ENCODE measurements at regions not wholly inside any gene's neighbourhood (a gene's known extent, or its start where the extent isn't known, plus 50 kb on each side); places are given as distances from the start of the nearest gene placed in this dataset.
"Not testable (repeated sequence)": the region's sequence is repeated elsewhere in the genome, so short reads cannot be mapped to it uniquely, and the experiment has no call there.

GRCh38 chr20:48523191-48523995, 304.4 kb downstream of the PREX1 start:
- no peaks in the 10 kb centered on the region for H3K36me3 Mint-ChIP-seq
- DNase-seq: no peak
- H3K9me3 Mint-ChIP-seq: peaks cover 3% of the 10 kb centered on the region in 2 donors
- H3K27me3 Mint-ChIP-seq: peaks cover 25 to 32% of the 10 kb centered on the region in 2 donors
- no peak for ATAC-seq (replicated peaks)
- no peak overlapping the region for H3K27ac Mint-ChIP-seq
- H3K4me3 Mint-ChIP-seq: no peak overlapping the region
- H3K4me1 Mint-ChIP-seq: no peaks in the 10 kb centered on the region

DNA sequence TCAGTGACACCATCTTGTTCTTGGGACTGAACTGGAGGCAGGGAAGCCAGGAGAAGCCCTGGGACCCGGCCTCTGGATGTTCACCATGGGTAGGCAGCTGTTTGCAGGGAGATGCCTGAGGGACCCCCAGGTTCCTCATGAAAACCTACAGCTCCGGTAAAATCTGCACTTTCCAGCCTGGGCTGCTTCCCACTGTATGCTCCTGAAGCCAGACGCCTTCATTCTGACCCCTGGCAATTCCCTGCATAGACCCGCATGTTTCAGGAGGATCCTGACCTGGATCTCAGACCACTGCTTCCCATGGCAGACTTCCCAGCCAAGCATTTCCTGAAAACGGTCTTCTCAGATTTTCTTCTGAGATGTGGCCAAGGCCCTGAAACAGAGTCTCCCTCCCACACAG, 306.7 kb downstream of the PREX1 start:
- no peak overlapping the region for H3K27ac Mint-ChIP-seq
- ATAC-seq (replicated peaks) (no peak), DNase-seq (no peak)
- H3K4me3 Mint-ChIP-seq: no peak overlapping the region
- H3K36me3 Mint-ChIP-seq: no peaks in the 10 kb centered on the region
- peaks cover 3% of the 10 kb centered on the region in 2 donors for H3K9me3 Mint-ChIP-seq
- peaks cover 7 to 10% of the 10 kb centered on the region in 2 donors for H3K4me1 Mint-ChIP-seq
- peaks cover 23 to 35% of the 10 kb centered on the region in 2 donors for H3K27me3 Mint-ChIP-seq

DNA sequence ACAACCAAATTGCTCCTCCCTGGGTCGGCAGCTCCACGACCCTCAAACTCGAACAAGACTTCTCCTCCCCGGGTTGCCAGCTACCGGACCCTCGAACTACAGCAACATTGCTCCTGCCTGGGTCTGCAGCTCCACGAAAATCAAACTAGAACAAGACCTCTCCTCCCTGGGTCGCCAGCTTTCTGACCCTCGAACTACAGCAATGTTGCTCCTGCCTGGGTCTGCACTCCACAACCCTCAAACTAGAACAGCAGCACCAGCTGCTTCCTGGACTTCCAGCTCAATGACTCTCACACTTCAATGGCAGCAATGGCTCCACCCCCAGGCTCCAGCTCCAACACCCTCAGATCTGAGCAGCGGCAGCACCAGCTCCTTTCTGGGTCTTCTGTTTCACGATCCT, 311.6 kb downstream of the PREX1 start:
- Mint-ChIP-seq H3K4me1 (peaks cover 12 to 16% of the 10 kb centered on the region in 2 donors), H3K27me3 (peaks cover 31 to 34% of the 10 kb centered on the region in 2 donors)
- H3K9me3 Mint-ChIP-seq, H3K36me3 Mint-ChIP-seq, DNase-seq, H3K27ac Mint-ChIP-seq, H3K4me3 Mint-ChIP-seq: not testable (repeated sequence)
- ATAC-seq (replicated peaks): peak in 1 of 2 donors; percentile 34

DNA sequence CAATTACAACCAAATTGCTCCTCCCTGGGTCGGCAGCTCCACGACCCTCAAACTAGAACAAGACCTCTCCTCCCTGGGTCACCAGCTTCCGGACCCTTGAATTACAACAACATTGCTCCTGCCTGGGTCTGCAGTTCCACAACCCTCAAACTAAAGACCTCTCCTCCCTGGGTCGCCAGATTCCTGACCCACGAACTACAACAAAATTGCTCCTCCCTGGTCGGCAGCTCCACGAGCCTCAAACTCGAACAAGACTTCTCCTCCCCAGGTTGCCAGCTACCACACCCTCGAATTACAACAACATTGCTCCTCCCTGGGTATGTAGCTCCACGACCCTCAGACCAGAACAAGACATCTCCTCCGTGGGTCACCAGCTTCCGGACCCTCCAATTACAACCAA, 313.2 kb downstream of the PREX1 start:
- H3K9me3 Mint-ChIP-seq: not testable (repeated sequence)

DNA sequence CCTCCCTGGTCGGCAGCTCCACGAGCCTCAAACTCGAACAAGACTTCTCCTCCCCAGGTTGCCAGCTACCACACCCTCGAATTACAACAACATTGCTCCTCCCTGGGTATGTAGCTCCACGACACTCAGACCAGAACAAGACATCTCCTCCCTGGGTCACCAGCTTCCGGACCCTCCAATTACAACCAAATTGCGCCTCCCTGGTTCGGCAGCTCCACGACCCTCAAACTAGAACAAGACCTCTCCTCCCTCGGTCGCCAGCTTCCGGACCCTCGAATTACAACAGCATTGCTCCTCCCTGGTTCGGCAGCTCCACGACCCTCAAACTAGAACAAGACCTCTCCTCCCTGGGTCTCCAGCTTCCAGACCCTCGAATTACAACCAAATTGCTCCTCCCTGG, 315.3 kb downstream of the PREX1 start:
- not testable (repeated sequence) for ATAC-seq (replicated peaks); H3K36me3 Mint-ChIP-seq; H3K4me3 Mint-ChIP-seq; H3K9me3 Mint-ChIP-seq; H3K27ac Mint-ChIP-seq; DNase-seq
- Mint-ChIP-seq H3K4me1 (peaks cover 12 to 16% of the 10 kb centered on the region in 2 donors), H3K27me3 (peaks cover 41 to 51% of the 10 kb centered on the region in 2 donors)

More for the DNA sequence above, 313.2 kb downstream of the PREX1 start:
- not testable (repeated sequence) for H3K36me3 Mint-ChIP-seq; DNase-seq; H3K27ac Mint-ChIP-seq; ATAC-seq (replicated peaks); H3K4me3 Mint-ChIP-seq
- Mint-ChIP-seq H3K4me1 (peaks cover 12 to 16% of the 10 kb centered on the region in 2 donors), H3K27me3 (peaks cover 40 to 41% of the 10 kb centered on the region in 2 donors)

DNA sequence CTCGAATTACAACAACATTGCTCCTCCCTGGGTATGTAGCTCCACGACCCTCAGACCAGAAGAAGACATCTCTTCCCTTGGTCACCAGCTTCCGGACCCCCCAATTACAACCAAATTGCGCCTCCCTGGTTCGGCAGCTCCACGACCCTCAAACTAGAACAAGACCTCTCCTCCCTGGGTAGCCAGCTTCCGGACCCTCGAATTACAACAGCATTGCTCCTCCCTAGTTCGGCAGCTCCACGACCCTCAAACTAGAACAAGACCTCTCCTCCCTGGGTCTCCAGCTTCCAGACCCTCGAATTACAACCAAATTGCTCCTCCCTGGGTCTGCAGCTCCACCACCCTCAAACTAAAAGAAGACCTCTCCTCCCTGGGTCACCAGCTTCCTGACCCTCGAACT, 322.7 kb downstream of the PREX1 start:
- not testable (repeated sequence) for H3K4me3 Mint-ChIP-seq; H3K36me3 Mint-ChIP-seq; ATAC-seq (replicated peaks); H3K27ac Mint-ChIP-seq; DNase-seq; H3K4me1 Mint-ChIP-seq; H3K9me3 Mint-ChIP-seq
- peaks cover 21 to 36% of the 10 kb centered on the region in 2 donors for H3K27me3 Mint-ChIP-seq

- Mint-ChIP-seq H3K4me3 (no peak overlapping the region), H3K36me3 (no peaks in the 10 kb centered on the region), H3K27ac (no peak overlapping the region), H3K9me3 (no peaks in the 10 kb centered on the region), H3K4me1 (no peaks in the 10 kb centered on the region), H3K27me3 (peaks cover 25 to 31% of the 10 kb centered on the region in 2 donors)
- ATAC-seq (replicated peaks): no peak
- no peak for DNase-seq
These were observed 324.5 kb downstream of the PREX1 start for GRCh38 chr20:48503166-48503815.

DNA sequence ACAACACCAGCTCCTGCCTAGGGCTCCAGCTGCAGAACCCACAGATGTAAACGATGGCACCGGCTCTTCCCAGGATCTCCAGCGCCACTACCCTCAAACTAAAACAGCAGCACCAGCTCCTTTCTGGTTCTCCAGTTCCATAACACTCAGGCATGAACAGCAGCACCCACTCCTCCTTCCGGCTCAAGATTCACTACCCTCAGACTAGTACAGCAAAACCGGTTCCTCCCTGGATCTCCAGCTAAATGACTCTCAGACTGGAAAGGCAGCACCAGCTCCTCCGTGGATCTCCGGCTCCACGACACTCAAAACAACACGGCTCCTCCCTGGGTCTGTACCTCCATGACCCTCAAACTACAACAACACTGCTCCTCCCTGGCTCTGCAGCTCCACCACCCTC, 325.0 kb downstream of the PREX1 start:
- Mint-ChIP-seq H3K4me1 (no peaks in the 10 kb centered on the region), H3K27ac (no peak overlapping the region), H3K9me3 (no peaks in the 10 kb centered on the region), H3K36me3 (no peaks in the 10 kb centered on the region), H3K27me3 (peaks cover 27 to 29% of the 10 kb centered on the region in 2 donors), H3K4me3 (no peak overlapping the region)
- no peak for ATAC-seq (replicated peaks)
- no peak for DNase-seq

DNA sequence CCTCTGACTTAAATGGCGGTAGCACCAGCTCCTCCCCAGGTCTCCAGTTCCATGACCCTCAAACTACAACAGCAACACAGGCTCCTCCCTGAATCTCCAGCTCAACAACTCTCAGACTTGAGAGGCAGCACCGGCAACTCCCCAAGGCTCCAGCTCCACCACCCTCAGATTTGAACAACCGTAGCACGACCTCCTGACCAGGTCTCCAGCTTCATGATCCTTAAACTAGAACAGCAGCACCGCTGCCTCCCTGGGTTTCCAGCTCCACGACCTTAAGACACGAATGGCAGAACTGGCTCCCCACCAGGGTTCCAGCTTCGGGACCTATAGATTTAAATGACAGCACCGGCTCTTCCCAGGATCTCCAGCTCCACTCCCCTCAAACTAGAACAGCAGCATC, 325.8 kb downstream of the PREX1 start:
- Mint-ChIP-seq H3K27ac (no peak overlapping the region), H3K4me1 (no peaks in the 10 kb centered on the region), H3K9me3 (peaks cover 0 to 2% of the 10 kb centered on the region in 2 donors), H3K36me3 (no peaks in the 10 kb centered on the region), H3K27me3 (peaks cover 22 to 27% of the 10 kb centered on the region in 2 donors), H3K4me3 (no peak overlapping the region)
- no peak for ATAC-seq (replicated peaks)
- no peak for DNase-seq

DNA sequence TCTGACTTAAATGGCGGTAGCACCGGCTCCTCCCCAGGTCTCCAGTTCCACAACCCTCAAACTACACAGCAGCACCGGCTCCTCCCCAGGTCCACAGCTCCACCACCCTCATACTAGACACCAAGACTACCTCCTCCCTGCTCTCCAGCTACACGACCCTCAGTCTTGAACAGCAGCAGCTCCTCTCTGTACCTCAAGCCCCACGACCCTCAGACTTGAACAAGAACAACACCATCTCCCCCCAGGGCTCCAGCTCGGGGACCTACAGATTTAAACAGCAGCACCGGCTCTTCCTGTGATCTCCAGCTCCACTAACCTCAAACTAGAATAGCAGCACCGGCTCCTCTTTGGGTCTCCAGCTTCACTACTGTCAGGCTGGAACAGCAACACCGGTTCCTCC, 326.9 kb downstream of the PREX1 start:
- DNase-seq; H3K4me3 Mint-ChIP-seq; H3K27ac Mint-ChIP-seq; H3K4me1 Mint-ChIP-seq; H3K9me3 Mint-ChIP-seq; H3K36me3 Mint-ChIP-seq; ATAC-seq (replicated peaks): not testable (repeated sequence)
- peaks cover 13 to 18% of the 10 kb centered on the region in 2 donors for H3K27me3 Mint-ChIP-seq

- DNase-seq; H3K36me3 Mint-ChIP-seq; ATAC-seq (replicated peaks); H3K27me3 Mint-ChIP-seq; H3K4me3 Mint-ChIP-seq; H3K4me1 Mint-ChIP-seq; H3K27ac Mint-ChIP-seq; H3K9me3 Mint-ChIP-seq: not testable (repeated sequence)
These were observed 328.9 kb downstream of the PREX1 start for GRCh38 chr20:48498939-48499338.

GRCh38 chr20:48498125-48498524, 329.7 kb downstream of the PREX1 start:
- H3K27me3 Mint-ChIP-seq; H3K4me3 Mint-ChIP-seq; H3K4me1 Mint-ChIP-seq; ATAC-seq (replicated peaks); H3K36me3 Mint-ChIP-seq; DNase-seq; H3K27ac Mint-ChIP-seq; H3K9me3 Mint-ChIP-seq: not testable (repeated sequence)

DNA sequence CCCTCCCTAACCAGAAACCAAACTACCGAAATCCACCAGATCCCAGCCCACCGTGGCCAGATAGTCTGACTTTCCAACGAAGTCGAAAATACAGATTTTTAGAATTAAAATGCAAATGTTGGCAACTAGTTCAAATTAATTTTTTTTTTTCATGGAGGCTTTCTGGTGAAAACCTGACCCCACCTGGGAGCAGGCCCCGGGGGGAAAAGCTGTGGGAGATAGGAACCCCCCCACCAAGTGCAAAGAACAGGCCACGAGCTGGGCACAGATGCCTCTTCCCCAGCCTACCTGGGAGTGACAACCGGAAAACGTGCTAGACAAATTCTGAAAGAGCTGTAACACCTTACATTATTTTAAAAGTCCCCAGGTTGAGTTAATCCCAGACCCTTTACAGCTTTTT, 333.8 kb downstream of the PREX1 start:
- H3K9me3 Mint-ChIP-seq: peaks cover 0 to 3% of the 10 kb centered on the region in 2 donors
- ATAC-seq (replicated peaks): no peak
- DNase-seq: no peak
- H3K27me3 Mint-ChIP-seq: peaks cover 7 to 23% of the 10 kb centered on the region in 2 donors
- H3K36me3 Mint-ChIP-seq: no peaks in the 10 kb centered on the region
- no peak overlapping the region for H3K4me3 Mint-ChIP-seq
- no peak overlapping the region for H3K27ac Mint-ChIP-seq
- peaks cover 6 to 8% of the 10 kb centered on the region in 2 donors for H3K4me1 Mint-ChIP-seq

- not testable (repeated sequence) for ATAC-seq (replicated peaks); H3K36me3 Mint-ChIP-seq; DNase-seq; H3K9me3 Mint-ChIP-seq; H3K4me3 Mint-ChIP-seq; H3K27ac Mint-ChIP-seq
- peaks cover 2 to 20% of the 10 kb centered on the region in 2 donors for H3K27me3 Mint-ChIP-seq
- peaks cover 12 to 15% of the 10 kb centered on the region in 2 donors for H3K4me1 Mint-ChIP-seq
These were observed 334.5 kb downstream of the PREX1 start for GRCh38 chr20:48493331-48493730.

- DNase-seq (no peak), ATAC-seq (replicated peaks) (no peak)
- Mint-ChIP-seq H3K27me3 (peaks cover 0 to 18% of the 10 kb centered on the region in 2 donors), H3K4me1 (peaks cover 14 to 16% of the 10 kb centered on the region in 2 donors), H3K9me3 (peaks cover 0 to 3% of the 10 kb centered on the region in 2 donors), H3K36me3 (no peaks in the 10 kb centered on the region), H3K27ac (no peak overlapping the region), H3K4me3 (no peak overlapping the region)
These were observed 335.1 kb downstream of the PREX1 start for GRCh38 chr20:48492715-48493070.

All from stimulated activated naive B cell treated with anti-CD40 and anti-IgM and Interleukin-4, amounts not matched to agents 10 μg/mL and 1 μg/mL and 100 μg/mL, for 72 hours (primary cell).